ENCODE measurements at regions not wholly inside any gene's neighbourhood (a gene's known extent, or its start where the extent isn't known, plus 50 kb on each side); places are given as distances from the start of the nearest gene placed in this dataset.

DNA sequence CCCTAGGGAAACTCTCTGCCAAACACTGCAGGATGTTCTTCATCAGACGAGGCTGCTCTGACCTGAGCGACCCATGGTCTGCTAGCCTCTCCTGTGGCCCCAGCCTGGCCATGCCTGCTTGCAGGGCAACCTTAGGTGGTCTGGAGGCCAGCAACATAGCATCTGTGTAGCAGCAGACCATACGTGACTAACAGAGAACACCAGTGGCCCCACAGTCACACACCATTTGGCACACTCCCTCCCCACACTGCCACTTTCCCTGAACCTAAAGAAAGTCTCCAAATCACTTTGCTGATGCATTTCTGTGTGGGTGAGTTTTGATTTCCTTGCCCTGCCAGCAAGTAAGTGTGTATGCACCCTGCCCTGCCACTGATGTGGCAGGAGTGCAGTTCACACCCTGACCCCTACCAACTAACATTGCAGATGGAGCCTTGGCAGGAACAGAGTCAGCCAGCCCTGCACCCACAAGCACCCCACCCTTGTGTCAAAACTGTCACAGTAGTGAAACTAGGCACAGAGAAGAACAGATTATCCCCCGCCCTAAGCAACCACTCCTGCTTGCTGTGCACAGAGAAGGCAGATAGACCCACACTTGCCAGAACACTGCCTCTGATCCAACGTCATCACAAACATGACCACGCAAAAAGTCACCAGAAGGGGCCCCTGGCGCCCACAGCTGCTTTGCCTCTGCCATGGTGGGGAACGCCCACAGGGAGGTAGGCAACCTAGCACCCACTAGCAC, 249.1 kb downstream of the SPIN4 start:
- TF ChIP-seq CTCF (IDR thresholded peaks at IDR 0.05 in 2 of 3, conservative IDR thresholded peaks at IDR 0.05 in 1 of 3; ENCODE audit: insufficient read depth in 2 of 3, low read depth in 1 of 3, low read length in 3 of 3) = no peak
- TF ChIP-seq SRSF3 (IDR thresholded peaks at IDR 0.05; ENCODE audit: insufficient read depth, low read length) = no peak
- no peak for TF ChIP-seq SP1 (CRISPR knock-in tag; IDR thresholded peaks at IDR 0.05)
- no peak for TF ChIP-seq KAT2B (IDR thresholded peaks at IDR 0.05; ENCODE audit: low read depth, low read length)
- TF ChIP-seq ZBTB33 (CRISPR knock-in tag; IDR thresholded peaks at IDR 0.05) = no peak
- TF ChIP-seq SRF (CRISPR knock-in tag; IDR thresholded peaks at IDR 0.05) = no peak
- TF ChIP-seq EHMT2 (IDR thresholded peaks at IDR 0.05) = no peak
- no peak for TF ChIP-seq FOXM1 (IDR thresholded peaks at IDR 0.05; ENCODE audit: low read depth)
- no peak for TF ChIP-seq FOXM1 (CRISPR knock-in tag; IDR thresholded peaks at IDR 0.05; ENCODE audit: low read depth)
- no peak for TF ChIP-seq ZNF263 (CRISPR knock-in tag; IDR thresholded peaks at IDR 0.05; ENCODE audit: borderline replicate concordance)

Measured in K562 (cell line).